ENCODE measurements at regions not wholly inside any gene's neighbourhood (a gene's known extent, or its start where the extent isn't known, plus 50 kb on each side); places are given as distances from the start of the nearest gene placed in this dataset.
"Not testable (repeated sequence)": the region's sequence is repeated elsewhere in the genome, so short reads cannot be mapped to it uniquely, and the experiment has no call there.

GRCh38 chr3:87621667-87622066 is 345.3 kb upstream of the POU1F1 start:
- no peak for DNase-seq (ENCODE audit: low read depth)

DNA sequence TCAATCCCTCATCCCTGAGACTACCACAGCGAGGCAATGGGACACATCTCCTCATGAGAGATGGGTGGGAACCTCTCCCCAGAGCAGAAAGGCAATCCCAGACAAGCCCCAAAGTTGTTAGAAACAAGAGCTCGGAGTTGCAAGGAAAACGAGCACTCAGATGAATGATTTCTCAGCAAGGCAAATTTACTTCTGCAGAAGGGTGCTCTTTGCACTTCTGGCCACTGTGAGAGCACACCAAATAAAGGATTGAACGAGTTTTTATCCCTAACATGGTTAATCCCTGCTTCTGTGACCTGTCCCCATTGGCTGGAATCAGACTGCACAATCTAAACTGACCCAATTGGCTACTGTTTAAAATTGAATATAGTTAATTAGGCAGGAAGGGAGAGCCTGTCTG is 339.1 kb upstream of the POU1F1 start:
- DNase-seq (ENCODE audit: low read depth) = no peak

DNA sequence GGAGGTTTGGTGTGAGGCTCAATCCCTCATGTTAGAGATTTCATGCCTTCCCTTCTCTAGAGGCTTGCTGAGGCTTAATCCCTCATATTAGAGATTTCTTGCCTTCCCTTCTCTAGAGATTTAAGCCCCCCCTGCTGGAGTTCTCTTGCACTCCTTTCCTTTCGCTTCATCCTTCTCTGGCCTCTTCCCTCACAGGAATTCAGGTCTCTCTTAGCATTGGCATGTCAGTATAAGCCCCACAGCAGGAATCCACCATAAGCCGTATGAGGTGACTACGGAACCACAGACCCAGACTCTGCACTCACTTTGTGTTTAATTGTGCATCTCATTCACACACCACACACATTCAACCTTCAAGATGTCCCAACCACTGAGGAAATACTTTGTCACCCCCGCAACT is 338.6 kb upstream of the POU1F1 start:
- DNase-seq (ENCODE audit: low read depth) = no peak

DNA sequence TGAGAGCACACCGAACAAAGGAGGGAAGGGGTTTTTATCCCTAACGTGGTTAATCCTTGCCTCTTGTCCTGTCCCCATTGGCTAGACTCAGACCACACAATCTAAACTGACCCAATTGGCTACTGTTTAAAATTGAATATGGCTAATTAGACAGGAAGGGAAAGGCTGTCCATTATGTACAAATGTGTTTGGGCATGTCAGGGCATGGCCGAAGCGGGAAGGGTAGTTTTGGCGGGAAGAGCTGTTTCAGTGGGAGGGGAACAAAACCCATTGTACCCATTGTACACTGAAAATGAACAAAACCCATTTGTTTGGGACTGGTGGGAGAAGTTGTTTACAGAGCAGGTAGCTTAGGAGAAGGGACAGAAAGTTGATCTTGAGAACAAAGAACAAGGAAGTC is 330.9 kb upstream of the POU1F1 start:
- no peak for DNase-seq (ENCODE audit: low read depth)

DNA sequence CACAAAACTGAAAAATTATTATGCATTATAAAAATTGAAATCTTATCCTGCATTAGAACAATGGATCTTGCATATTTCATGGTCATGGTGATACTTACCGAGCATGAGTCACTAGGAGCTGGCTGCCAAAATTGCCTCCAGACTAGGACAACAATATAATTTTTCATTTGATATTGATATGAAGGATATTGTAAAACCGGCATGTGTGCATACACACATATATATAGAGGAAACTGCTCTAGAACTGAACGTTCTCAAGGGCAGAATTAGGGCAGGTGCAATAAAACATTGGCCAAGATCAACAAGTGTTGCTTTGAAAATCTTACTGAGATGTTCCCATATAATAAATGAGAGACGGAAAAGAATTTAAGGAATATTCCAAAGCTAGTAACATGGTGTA is 319.4 kb upstream of the POU1F1 start:
- DNase-seq (ENCODE audit: low read depth) = peak; percentile 7

DNA sequence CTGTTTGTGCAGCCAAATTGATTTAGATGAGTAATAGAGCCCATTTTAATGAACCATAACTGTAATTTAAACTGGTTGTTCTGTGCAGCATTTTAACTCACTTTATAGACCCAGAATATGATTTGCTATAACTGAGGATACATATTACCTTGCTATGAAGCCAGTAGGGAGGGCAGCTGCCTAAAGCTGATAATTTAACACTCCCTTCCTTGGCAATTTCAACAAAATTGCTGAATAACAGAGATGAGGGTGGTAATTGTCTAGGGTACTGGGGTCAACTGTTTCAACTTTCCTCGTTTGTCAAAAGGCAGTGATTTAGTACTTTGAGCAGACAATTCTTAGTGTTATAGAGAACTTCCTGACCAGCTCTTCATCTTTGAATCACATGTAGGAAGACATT is 304.9 kb upstream of the POU1F1 start:
- DNase-seq (ENCODE audit: low read depth) = no peak

GRCh38 chr3:87576752-87577151 is 300.4 kb upstream of the POU1F1 start:
- no peak for DNase-seq (ENCODE audit: low read depth)

GRCh38 chr3:87575550-87575949 is 299.2 kb upstream of the POU1F1 start:
- no peak for DNase-seq (ENCODE audit: low read depth)

GRCh38 chr3:87568331-87568730 is 291.9 kb upstream of the POU1F1 start:
- DNase-seq (ENCODE audit: low read depth) = no peak

- DNase-seq (ENCODE audit: low read depth) = no peak
Measured at GRCh38 chr3:87564438-87564837, 288.1 kb upstream of the POU1F1 start.

- DNase-seq (ENCODE audit: low read depth) = no peak
Measured at GRCh38 chr3:87563712-87564111, 287.3 kb upstream of the POU1F1 start.

- DNase-seq (ENCODE audit: low read depth) = no peak
Measured at GRCh38 chr3:87558492-87558891, 282.1 kb upstream of the POU1F1 start.

DNA sequence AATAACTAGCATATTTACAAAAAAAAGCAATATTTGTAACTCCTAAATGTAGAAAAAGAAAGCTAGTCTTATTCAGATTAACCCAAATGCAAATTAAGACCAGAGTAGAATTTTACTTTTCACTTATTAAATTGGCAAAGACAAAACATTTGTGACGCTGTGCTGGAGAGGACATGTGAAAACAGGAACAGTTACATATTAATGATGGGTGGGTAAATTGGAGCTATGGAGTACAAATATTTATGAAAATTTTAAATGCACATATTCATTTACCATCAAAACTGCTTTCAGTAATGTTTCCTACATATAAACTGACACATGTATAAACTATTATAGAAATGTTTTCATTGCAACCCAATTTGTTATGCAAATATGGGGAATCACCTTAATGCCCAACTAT is 278.9 kb upstream of the POU1F1 start:
- DNase-seq (ENCODE audit: low read depth) = no peak

DNA sequence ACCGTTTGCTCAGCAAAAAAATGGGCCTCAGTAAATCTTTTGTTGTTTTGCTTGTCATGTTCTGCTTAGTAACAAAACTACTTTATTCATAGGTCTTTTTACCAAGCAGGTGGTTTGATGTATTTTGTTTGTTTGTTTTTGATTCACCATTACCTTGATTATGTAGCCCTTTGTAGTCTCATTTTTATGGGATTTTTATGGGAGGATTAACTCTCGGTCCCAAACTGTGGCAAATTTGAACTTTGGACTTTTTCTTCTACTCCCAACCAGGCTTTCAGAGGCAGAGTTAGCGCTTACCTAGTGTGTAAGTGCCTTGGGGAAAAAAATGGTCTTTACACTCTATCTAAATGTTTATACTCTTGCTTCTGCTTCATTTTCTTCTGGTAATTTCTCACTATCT is 276.7 kb upstream of the POU1F1 start:
- no peak for DNase-seq (ENCODE audit: low read depth)

DNA sequence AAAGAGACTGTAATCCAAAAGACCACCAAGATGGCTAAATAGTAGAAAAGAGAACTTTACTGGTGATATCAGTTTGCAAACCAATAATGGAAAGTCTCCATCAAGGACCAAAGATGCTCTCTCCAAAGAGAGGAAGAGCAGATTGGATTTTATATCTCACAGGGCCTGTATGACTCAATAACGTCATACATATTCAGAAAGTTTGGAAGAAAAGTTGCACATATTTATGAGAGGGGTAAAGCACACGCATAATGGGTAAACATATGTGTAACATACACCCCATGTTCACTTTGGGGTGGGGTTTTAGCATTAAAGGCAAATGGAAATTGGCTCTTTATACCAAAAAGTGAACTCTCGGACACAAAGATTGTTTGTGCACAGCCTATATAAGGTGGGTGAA is 274.5 kb upstream of the POU1F1 start:
- no peak for DNase-seq (ENCODE audit: low read depth)

- no peak for DNase-seq (ENCODE audit: low read depth)
Measured at GRCh38 chr3:87549208-87549607, 272.8 kb upstream of the POU1F1 start.

DNA sequence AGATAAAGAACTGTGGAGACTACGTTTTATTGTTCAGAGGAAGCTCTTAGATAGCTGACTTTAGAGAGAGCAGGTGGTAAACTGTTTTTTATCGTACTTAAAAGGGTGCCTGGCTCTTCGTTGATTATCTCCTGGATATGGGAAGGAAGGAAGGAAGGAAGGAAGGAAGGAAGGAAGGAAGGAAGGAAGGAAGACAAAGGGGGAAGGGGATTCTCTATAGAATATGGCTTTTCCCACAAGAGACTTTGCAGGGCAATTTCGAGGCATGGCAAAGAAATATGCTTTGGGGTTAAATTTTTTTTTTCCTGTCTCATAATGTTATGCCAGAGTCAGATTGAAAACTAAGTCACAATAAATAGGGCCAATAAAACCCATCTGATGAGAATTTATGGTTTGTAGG is 271.9 kb upstream of the POU1F1 start:
- no peak for DNase-seq (ENCODE audit: low read depth)

DNA sequence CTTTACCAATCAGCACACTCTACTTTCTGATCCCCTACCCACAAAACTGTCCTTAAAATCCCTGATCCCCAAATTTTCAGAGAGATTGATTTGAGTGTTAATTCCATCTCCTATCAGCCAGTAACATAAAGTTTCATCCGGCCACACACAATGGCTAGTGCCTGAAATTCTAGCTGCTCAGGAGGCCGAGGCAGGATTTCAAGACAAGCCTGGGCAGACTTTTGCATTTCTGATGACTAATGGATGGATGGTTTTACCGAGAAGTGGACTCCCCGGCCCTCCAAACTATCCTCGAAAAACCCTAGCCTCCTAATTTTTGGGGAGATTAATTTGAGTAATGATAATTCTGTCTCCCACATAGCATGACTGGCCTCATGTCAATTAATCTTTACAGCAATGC is 269.8 kb upstream of the POU1F1 start:
- peak; percentile 2 for DNase-seq (ENCODE audit: low read depth)

DNA sequence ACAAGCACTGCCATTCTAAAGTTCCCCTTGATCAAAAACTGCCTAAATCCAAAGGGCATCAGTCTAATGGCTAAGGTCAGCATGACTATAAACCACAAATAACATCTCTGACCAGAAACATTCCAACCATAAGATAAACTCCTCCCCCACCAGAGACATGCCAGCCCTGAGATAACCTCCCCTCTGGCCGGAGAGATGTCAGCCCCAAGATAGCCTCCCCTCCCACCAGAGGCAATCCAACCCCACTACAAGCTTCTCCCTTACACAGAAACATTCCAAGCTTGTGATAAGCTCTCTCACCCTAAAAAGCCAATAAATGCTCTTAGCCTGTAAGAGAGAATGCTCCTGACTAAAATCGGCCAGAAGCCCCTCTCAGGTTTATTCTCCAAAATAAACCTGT is 267.0 kb upstream of the POU1F1 start:
- DNase-seq (ENCODE audit: low read depth) = peak; percentile 12

DNA sequence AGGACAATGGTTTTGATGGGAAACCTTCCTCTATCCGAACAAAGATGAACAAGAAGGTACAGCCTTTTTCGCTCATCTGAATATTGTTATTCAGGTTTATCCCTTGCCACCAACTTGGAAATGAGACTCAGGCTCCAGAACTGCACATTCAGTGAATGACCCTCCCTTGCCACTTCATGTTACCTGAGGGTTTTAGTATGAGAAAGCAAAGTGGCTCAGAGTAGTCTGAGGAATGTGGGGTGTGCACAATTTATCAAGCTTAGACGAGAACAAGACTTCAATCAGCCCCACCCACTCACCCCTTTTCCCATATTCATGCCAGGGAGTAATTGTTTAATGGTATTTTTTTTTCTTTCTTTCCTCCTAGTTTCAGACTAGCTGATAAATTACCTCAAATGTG is 265.3 kb upstream of the POU1F1 start:
- no peak for DNase-seq (ENCODE audit: low read depth)

DNA sequence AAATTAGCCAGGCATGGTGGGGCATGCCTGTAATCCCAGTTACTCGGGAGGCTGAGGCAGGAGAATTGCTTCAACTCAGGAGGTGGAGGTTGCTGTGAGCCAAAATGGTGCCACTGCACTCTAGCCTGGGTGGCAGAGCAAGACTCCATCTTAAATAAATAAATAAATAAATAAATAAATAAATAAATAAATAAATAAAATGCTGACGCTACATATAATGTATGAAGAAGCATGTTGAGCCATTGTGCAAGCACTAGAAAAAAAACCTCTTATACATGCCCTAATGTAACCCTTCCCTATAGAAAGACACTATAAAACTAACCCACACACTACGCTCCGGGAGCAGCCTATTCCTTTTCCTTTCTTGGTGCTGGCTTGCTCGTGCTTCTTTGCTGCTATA is 262.3 kb upstream of the POU1F1 start:
- not testable (repeated sequence) for DNase-seq (ENCODE audit: low read depth)

DNA sequence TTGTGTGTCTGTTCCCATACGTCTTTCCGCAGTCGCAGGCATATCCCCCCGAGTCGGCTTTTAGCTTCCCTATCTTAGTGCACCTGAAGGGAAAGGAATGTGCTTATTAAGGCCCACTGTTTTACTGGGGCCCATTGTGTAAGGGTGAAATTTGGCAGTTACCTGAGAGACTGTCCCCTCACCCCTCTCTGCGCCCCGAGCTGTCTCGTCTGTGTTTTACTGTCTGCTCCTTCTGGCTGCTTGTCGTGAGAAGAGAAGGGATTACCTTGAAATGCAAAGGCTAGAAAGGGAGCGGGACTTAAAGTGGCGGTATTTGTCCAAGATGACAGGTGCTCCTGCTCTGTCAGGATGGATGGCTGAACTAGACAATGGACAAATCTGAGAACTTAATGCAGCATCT is 233.0 kb upstream of the POU1F1 start:
- DNase-seq (ENCODE audit: low read depth) = no peak

DNA sequence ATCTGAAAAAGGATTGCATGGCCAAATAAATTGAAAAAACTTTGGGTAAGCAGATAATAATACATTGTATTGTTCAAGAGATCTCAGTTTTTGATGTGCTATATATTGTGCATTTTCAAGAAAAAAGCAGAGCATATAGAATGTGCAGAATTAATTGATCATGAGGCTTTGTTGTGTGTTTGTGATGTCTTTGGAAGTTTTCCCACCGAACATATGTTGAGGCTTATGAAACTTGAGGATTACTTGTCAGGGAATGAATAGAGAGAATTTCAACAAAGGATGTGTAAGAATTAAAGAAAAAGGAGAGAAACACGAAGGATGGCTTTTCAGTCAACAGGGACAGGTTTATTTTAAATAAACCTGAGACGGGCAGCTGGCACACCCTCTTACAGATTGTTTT is 232.5 kb upstream of the POU1F1 start:
- DNase-seq (ENCODE audit: low read depth) = no peak

DNA sequence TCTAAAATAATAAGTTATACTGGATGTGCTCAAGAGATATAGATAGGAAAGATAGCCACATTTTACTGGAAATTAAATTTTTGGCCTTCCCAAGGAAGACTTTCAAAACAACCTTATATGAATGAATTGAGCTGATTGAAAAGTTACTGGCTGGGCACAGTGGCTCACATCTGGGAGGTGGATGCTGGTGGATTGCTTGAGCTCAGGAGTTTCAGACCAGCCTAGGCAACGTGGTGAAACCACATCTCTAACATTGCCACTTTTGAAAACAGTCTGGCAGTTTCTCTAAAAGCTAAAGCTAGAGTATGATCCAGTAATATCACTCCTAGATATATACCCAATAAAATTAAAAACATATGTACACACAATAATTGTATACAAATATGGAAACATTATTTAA is 231.4 kb upstream of the POU1F1 start:
- DNase-seq (ENCODE audit: low read depth) = no peak
